Choroid plexus epithelial cell (primary cell): ENCODE measurements at regions not wholly inside any gene's neighbourhood (a gene's known extent, or its start where the extent isn't known, plus 50 kb on each side); places are given as distances from the start of the nearest gene placed in this dataset.

Experiments used
- DNase-seq: peaks from one replicate; pipeline ENCODE4 v3.0.0-alpha.2; 2010; ENCODE audit warnings: low read depth
- H3K4me3 ChIP-seq: 2 replicates; pipeline ENCODE4 v1.5.1; 2011; ENCODE audit warnings: low read depth, mild to moderate bottlenecking, control low read depth, low read length, moderate library complexity
- CTCF ChIP-seq: conservative IDR thresholded peaks from 2 replicates; pipeline ENCODE4 v1.5.1; 2011; ENCODE audit warnings: low read depth, mild to moderate bottlenecking, control low read depth, inconsistent platforms, low read length, moderate library complexity

GRCh38 chr15:91801836-91802534 is 51.5 kb upstream of the SLCO3A1 start:
- H3K4me3 ChIP-seq: no peak overlapping the region
- no peak for DNase-seq
- no peak for TF ChIP-seq CTCF

- no peak for DNase-seq
- no peak for TF ChIP-seq CTCF
- no peak overlapping the region for H3K4me3 ChIP-seq
These were observed 50.2 kb upstream of the SLCO3A1 start for GRCh38 chr15:91803260-91803659.
